Ramos (cell line): ENCODE measurements at regions not wholly inside any gene's neighbourhood (a gene's known extent, or its start where the extent isn't known, plus 50 kb on each side); places are given as distances from the start of the nearest gene placed in this dataset.

Experiments
- in situ Hi-C: fragments of 300-500 bp; cut with MboI; formaldehyde crosslinking; loops from one replicate; pipeline ENCODE4 v1.14.3; 2022; ENCODE audit warnings: low sequenced_read_pairs; ENCODE audit not compliant: unreplicated experiment

GRCh38 chr2:60072609-60073008 is 480.8 kb downstream of the BCL11A start:
- in situ Hi-C loops, result no loop called here

GRCh38 chr2:60071490-60071831 is 482.0 kb downstream of the BCL11A start:
- in situ Hi-C loops, result no loop called here

- in situ Hi-C loops, result no loop called here
Observed at GRCh38 chr2:60070736-60071489, 482.5 kb downstream of the BCL11A start.

GRCh38 chr2:60070196-60070595 is 483.3 kb downstream of the BCL11A start:
- in situ Hi-C loops, result no loop called here

- in situ Hi-C loops, result no loop called here
Observed at GRCh38 chr2:60068755-60069154, 484.7 kb downstream of the BCL11A start.

GRCh38 chr2:60067006-60067405 is 486.4 kb downstream of the BCL11A start:
- in situ Hi-C loops, result no loop called here

GRCh38 chr2:60066096-60066839 is 487.2 kb downstream of the BCL11A start:
- in situ Hi-C loops, result no loop called here

- in situ Hi-C loops, result no loop called here
Observed at GRCh38 chr2:60064687-60065389, 488.6 kb downstream of the BCL11A start.

- in situ Hi-C loops, result no loop called here
Observed at GRCh38 chr2:60058781-60059180, 494.7 kb downstream of the BCL11A start.

GRCh38 chr2:60054571-60055340 is 498.7 kb downstream of the BCL11A start:
- in situ Hi-C loops, result no loop called here

- in situ Hi-C loops, result no loop called here
Observed at GRCh38 chr2:60053791-60054190, 499.7 kb downstream of the BCL11A start.

GRCh38 chr2:60052601-60053000 is 500.9 kb downstream of the BCL11A start:
- in situ Hi-C loops, result no loop called here

GRCh38 chr2:60051991-60052390 is 501.5 kb downstream of the BCL11A start:
- in situ Hi-C loops, result no loop called here

- in situ Hi-C loops, result no loop called here
Observed at GRCh38 chr2:60047944-60048525, 505.4 kb downstream of the BCL11A start.

- in situ Hi-C loops, result no loop called here
Observed at GRCh38 chr2:60047347-60047746, 506.1 kb downstream of the BCL11A start.

GRCh38 chr2:60046529-60046928 is 506.9 kb downstream of the BCL11A start:
- in situ Hi-C loops, result no loop called here

GRCh38 chr2:60045456-60045855 is 508.0 kb downstream of the BCL11A start:
- in situ Hi-C loops, result no loop called here

GRCh38 chr2:60044484-60044883 is 509.0 kb downstream of the BCL11A start:
- in situ Hi-C loops, result no loop called here

GRCh38 chr2:60042023-60042422 is 511.4 kb downstream of the BCL11A start:
- in situ Hi-C loops, result no loop called here

GRCh38 chr2:60033325-60033724 is 520.1 kb downstream of the BCL11A start:
- in situ Hi-C loops, result no loop called here
